Right ventricle myocardium superior (tissue), 1 donor: ENCODE measurements at regions not wholly inside any gene's neighbourhood (a gene's known extent, or its start where the extent isn't known, plus 50 kb on each side); places are given as distances from the start of the nearest gene placed in this dataset.
"Not testable (repeated sequence)": the region's sequence is repeated elsewhere in the genome, so short reads cannot be mapped to it uniquely, and the experiment has no call there.

Experiments used
- ATAC-seq: fragments of 200-7000 bp; cut with Tn5 transposase; one replicate; pipeline ENCODE4 v1.9.1; 2020; ENCODE audit warnings: mild to moderate bottlenecking; ENCODE audit not compliant: poor library complexity
- DNase-seq: peaks from one replicate; pipeline ENCODE4 v3.0.0-alpha.2; 2020
- intact Hi-C: fragments of 100-400 bp; cut with DNase I; formaldehyde crosslinking; loops from one replicate; pipeline ENCODE4 v1.11.2; 2022
- donor health status: DM: no; HTN: yes; CAD: no; lungs with severe emphysema.

DNA sequence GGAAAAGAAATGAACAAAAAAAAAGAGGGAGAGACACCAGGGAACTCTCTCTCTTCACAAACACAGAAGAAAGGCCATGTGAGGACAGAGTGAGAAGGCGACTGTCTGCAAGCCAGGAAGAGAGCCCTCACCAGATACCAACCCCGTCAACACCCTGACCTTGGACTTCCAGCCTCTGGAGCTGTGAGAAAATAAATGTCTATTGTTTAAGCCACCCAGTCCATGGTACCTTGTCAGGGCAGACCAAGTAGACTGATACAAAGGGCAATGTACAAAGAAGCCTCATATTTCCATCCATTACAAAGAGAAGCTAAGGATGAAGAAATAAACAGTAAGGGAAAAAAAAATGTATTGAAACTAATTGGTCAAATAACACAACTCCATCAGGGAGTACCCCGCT lies 146.6 kb downstream of the ZNF281 start:
- DNase-seq: no peak
- ATAC-seq: no peak
- intact Hi-C loops: no loop called here

DNA sequence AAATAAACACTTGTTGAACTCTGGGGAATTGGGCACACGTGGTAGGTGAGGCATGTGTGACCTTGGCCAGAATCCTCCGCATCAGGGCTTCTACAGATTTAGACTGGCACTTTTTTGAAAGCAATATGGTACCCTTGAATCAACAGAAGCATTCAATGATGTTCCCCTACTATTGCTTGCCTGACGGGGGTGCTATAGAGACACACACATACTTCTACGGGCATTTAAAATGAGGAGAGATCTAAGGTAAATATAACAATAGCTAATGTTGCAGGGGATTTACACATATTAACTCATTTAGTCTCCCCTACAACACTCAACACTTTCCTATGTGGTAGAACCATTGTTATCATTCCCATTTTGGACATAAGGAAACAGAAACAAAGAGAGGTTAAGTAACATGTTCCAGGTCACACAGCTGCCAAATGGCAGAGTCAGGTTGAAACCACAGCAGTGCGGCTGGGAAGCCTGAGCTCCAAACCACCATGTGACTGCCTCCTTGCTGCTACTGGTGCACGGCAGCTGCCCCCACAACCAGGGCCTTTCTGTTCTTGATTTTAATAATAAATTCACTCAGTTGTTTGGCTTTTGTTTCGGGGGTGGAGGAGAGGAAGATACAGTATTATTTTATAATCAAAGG lies 147.4 kb downstream of the ZNF281 start:
- intact Hi-C loops: no loop called here
- no peak for ATAC-seq

DNA sequence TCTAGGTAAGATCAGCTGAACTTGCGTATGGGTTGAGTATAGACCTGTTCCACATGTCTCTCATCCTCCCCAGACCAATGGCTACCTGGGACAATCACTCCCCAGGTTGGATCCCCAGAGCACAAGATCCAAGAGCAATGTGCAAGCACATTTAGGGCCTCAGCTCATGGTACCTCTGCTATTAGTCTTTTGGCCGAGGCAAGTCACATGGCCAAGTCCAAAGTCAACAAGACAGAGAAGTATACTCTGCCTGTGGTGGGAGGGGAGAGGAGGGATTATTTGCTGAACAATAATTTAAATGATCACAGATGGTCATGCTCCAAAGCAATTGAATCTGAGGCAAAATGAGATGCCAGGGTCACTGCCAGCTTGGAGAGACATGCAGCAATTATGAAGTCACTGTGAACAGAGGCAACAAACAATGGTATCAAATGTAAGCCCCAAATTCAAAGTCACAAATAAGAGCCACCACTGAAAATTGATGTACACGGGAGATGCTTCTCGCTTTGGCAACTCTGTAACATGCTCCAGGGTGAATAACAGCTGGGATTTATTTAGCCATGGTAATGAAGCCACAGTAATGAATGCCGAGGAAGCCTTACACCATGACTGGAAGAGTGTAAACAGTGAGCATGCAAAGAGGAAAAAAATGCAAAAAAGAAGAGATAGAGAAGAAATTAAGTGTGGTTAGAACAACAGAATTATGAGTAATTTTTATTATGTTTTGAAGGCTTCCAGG lies 149.1 kb downstream of the ZNF281 start:
- no peak for DNase-seq
- intact Hi-C loops: no loop called here
- ATAC-seq: no peak

More for the DNA sequence above, 147.4 kb downstream of the ZNF281 start:
- DNase-seq: no peak

DNA sequence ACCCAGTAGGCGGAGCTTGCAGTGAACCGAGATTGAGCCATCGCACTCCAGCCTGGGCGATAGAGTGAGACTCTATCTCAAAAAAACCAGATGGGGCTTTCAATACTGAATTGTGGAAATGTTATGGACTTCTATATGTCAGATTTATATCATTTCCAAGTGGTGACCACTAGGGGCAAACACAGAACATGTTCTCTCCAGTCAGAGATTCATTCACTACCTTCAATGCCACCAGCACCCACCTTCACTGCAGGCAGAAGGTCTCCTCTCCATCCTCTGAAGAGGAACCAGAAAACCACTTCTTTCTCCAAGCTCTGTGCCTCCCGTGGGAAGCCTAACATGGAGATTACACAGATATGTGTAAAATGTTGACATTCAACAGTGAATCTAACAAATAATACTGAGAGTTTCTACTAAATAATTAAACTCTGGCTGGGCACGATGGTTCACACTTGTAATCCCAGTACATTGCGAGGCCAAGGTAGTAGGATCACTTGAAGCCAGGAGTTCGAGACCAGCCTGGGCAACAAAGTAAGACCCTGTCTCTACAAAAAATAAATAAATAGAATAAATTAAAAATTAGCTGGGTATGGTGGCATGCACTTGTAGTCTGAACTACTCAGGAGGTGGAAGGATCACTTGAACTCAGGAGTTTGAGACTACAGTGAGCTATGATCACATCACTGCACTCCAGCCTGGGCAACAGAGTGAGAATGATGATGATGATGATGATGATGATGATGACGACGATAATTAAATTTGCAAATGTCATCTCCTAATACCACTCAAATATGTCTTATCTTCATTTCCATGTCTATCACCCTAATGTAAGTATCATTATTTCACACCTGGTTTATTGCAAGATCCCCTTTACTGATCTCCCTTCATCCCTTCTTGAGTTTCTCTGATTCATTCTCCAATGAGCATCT lies 151.1 kb downstream of the ZNF281 start:
- ATAC-seq: no peak
- DNase-seq: no peak
- intact Hi-C loops: no loop called here

DNA sequence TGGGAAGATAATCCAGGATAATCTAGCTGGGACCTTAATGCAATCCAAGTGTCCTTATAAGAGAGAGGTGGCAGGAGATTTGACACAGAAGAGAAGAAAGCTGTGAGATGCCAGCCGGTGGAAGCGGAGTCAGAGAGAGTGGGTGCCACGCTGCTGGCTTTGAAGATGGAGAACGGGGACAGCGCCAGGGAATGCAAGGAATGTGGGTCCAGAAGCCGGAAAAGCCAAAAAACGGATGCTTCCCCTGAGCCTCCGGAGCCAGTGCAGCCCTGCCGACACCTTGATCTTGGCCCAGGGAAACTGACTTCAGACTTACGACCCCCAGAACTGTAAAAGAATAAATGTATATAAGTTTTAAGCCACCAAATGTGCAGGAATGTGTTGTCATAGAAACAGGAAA lies 152.6 kb downstream of the ZNF281 start:
- intact Hi-C loops: no loop called here
- DNase-seq (no peak), ATAC-seq (no peak)

GRCh38 chr1:200254602-200255001 lies 155.2 kb downstream of the ZNF281 start:
- intact Hi-C loops, DNase-seq, ATAC-seq: not testable (repeated sequence)

DNA sequence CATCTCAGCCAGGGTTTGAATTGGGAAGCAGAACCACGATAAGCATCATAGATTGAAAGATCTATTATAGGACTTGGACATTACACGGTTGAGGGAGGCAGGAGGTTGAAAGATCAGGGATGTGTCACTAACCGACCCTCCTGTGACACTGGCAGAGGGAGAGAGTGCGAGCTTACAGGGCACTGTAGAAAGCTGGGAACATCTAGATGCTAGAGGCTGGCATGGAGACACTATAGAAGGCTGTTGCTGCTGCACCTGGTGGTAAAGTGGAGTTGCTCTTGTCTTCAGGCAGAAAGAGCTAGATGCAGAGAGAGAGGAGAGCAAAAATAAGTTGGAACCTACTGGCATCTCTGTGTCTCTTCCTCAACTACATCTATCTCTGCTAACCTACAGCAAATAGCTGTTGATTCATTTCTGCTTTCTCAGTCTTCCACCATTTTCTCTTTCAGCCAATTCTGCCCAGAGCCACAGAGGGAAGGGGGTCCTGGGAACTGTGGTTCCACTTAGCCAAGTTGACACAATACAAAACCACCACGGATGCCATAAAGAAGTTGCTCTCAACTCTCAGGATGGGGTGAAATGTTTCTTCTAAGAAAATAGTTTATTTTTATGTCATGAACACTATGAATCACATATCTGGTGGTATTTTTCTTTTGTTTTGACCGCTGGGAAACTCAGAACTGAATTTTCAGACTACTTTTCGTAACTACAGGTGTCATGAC lies 155.9 kb downstream of the ZNF281 start:
- no peak for ATAC-seq
- intact Hi-C loops: no loop called here
- DNase-seq: no peak

- ATAC-seq: no peak
- DNase-seq: no peak
- intact Hi-C loops: no loop called here
Measured at GRCh38 chr1:200252531-200252930, 157.3 kb downstream of the ZNF281 start.

DNA sequence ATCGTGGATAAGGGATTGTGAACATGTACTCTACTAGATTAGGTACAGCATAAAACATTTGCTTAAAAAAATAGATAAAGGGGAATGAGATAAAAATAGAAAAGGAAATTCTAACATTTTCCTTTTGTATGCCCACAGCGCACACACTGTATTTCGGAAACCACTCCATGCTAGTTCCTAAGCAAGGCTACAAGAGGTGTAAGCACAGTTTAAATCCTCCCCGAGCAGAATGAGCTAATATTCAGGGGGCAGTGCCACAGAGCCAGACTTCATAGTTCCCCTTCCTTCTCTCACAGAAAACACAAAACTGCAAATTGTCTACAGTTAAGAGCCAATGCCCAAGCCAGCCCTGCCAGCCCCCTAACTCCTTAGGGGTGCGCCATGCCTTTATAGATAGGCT lies 159.4 kb downstream of the ZNF281 start:
- intact Hi-C loops: no loop called here
- ATAC-seq: no peak
- no peak for DNase-seq

GRCh38 chr1:200248541-200248940 lies 161.3 kb downstream of the ZNF281 start:
- DNase-seq (no peak), ATAC-seq (no peak)
- intact Hi-C loops: no loop called here

GRCh38 chr1:200247518-200247917 lies 162.3 kb downstream of the ZNF281 start:
- intact Hi-C loops: no loop called here
- ATAC-seq: no peak
- no peak for DNase-seq

GRCh38 chr1:200245473-200245872 lies 164.4 kb downstream of the ZNF281 start:
- no peak for DNase-seq
- intact Hi-C loops: no loop called here
- no peak for ATAC-seq

DNA sequence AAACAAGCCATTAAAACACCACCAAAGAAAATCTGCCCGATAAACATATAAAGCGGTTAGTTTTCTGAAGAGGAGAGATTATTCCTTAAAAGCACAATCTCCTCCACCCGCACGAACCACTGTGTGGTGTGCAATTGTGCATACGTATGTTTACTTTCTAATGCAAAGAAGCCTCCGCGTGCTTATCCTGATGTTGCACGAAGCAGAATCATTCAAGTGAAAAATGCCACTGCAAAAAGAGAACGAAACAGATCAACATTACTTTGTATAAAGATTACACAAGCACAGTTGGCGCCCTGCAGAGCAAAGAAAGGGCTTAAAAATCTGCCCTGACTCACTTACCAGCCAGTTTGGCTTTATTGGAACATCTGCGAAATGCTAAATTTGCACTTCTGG lies 166.8 kb downstream of the ZNF281 start:
- ATAC-seq (no peak), DNase-seq (no peak)
- intact Hi-C loops: no loop called here

DNA sequence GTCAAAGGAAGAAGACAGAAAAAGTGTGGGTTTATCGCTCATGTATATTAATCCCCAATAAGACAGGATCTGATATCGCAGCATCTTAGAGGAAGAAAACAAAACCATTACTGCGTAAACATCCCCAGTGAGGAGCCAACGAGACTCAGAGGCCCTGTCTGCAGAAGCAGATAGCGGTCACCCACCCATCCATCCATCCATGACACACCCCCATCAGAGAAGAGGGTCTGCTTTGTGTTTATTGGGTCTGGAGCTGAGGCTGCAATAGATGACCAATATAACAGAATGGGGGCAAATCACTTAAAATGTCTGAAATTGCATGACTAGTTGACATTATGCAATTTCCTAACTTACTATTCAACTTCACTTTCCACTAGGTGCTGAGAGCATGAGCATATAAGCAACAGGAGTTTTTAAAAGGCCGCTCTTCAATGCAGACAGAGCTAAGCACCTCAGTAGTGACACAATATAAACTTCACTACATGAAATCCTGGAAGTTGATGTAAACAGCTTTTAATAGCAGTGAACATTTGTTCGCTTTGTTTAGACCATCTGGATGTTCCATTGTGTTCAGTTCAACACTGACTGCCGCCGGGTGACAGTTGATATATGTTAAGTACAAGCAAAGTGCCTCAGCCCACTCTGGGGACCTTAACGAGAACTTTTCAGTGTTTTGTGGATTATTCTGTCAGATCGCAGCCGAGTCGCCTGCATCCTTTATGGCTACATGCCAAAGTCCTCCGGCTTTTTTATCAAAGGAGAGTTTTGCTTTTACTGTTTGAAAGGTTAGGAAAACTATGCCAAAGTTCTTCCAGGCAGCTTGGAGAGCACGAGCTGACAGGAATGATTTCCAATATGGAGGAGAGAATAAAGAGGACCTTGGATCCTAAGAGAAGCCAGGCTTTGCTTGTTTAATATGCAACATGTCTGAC lies 167.5 kb downstream of the ZNF281 start:
- ATAC-seq: peak; percentile 79
- DNase-seq: no peak
- intact Hi-C loops: no loop called here

DNA sequence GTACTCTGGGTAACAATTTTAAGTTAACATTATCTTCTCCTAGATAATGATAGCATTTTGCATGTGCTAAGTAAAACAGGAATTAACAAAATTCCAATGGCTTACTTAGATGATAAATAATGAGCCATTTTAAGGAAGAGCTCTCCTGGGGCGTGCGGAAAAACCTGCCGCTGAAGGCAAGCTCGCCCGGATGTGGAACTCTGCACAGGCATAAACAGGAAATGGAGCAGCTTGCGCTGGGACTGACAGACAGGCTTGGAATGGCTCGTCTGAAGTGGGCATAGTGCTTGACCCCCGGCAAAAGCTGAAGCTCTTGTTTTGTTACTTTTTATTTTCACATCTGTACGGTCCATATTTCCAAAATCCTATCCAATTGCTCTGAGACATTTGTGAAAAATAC lies 169.2 kb downstream of the ZNF281 start:
- intact Hi-C loops: no loop called here
- no peak for ATAC-seq
- peak; percentile 44 for DNase-seq

GRCh38 chr1:200238311-200238710 lies 171.5 kb downstream of the ZNF281 start:
- intact Hi-C loops: no loop called here
- DNase-seq: no peak
- ATAC-seq: no peak

DNA sequence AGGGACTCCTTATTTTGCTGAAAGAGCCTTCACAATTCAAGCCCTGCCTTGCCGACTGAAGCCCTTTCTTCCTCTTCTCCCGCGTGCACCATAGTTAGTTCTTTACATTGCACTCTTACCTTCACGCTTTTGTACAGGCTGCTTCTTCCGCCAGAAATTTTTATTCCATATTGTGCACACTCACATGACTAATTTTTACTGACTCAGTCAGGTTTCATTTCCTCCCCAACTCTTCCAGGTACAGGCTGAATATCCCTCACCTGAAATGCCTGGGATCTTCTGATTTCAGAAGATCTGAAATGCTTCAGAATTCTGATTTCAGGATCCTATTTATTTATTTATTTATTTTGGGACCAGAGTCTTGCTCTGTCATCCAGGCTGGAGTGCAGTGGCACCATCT lies 172.8 kb downstream of the ZNF281 start:
- DNase-seq (no peak), ATAC-seq (no peak)
- intact Hi-C loops: no loop called here

DNA sequence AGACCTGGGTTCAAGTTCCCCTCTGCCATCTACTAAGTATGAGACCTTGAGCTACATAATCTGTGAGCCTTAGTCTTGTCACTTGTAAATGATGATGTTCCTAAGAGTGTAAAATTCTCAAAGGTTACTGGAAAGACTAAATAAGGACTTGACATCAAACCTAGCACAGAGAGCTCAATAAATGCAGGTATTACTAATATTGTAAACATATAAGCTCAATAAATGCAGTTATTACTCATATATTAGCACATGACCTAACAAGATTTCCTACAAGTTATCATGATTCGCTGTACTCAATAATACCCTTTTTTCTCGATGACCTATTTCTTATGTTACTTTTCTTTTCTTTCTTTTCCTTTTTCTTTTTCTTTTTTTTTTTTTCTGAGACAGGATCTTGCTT lies 174.9 kb downstream of the ZNF281 start:
- no peak for ATAC-seq
- DNase-seq: no peak
- intact Hi-C loops: no loop called here
